Neural cell (in vitro differentiated cells): ENCODE measurements at regions not wholly inside any gene's neighbourhood (a gene's known extent, or its start where the extent isn't known, plus 50 kb on each side); places are given as distances from the start of the nearest gene placed in this dataset.

ENCODE experiments used
- H2AFZ ChIP-seq: fragments of 200-600, 300-800 bp; sonication (generic), shearing (Covaris generic); 2 replicates; pipeline ENCODE4 v1.6.0; 2014; ENCODE audit warnings: low read depth, mild to moderate bottlenecking, antibody characterized with exemption, low read length, moderate library complexity
- H3F3A ChIP-seq: fragments of 200-600 bp; shearing (Covaris generic); 2 replicates; pipeline ENCODE4 v1.6.1; 2016; ENCODE audit warnings: mild to moderate bottlenecking, moderate library complexity, mixed read lengths, antibody characterized with exemption, low read length; ENCODE audit not compliant: insufficient read depth, poor library complexity, severe bottlenecking
- H3K27ac ChIP-seq: fragments of 200-600, 300-800 bp; sonication (generic), shearing (Covaris generic); 2 replicates; pipeline ENCODE4 v1.5.1; 2014; ENCODE audit warnings: mild to moderate bottlenecking, low read length, moderate library complexity
- H3K27me3 ChIP-seq: fragments of 300-800, 200-600 bp; sonication (generic), shearing (Covaris generic); 2 replicates; pipeline ENCODE4 v1.6.0; 2014; ENCODE audit warnings: mild to moderate bottlenecking, low read depth, low read length, moderate library complexity; ENCODE audit not compliant: insufficient read depth
- H3K36me3 ChIP-seq: fragments of 300-800, 200-600 bp; sonication (generic), shearing (Covaris generic); 2 replicates; pipeline ENCODE4 v1.5.1; 2014; ENCODE audit warnings: mild to moderate bottlenecking, antibody characterized with exemption, low read length, moderate library complexity; ENCODE audit not compliant: insufficient read depth
- H3K4me2 ChIP-seq: fragments of 300-800, 200-600 bp; sonication (generic), shearing (Covaris generic); 2 replicates; pipeline ENCODE4 v1.6.0; 2014; ENCODE audit warnings: mild to moderate bottlenecking, low read length
- H3K4me3 ChIP-seq: fragments of 300-800, 200-600 bp; sonication (generic), shearing (Covaris generic); 2 replicates; pipeline ENCODE4 v1.5.1; 2014; ENCODE audit warnings: mild to moderate bottlenecking, low read length, moderate library complexity
- H3K79me2 ChIP-seq: fragments of 200-600 bp; shearing (Covaris generic); replicated peaks from 2 replicates; pipeline ENCODE4 v1.6.0; 2014; ENCODE audit warnings: mild to moderate bottlenecking, low read length, moderate library complexity; ENCODE audit not compliant: insufficient read depth
- H3K9ac ChIP-seq: fragments of 300-800, 200-600 bp; sonication (generic), shearing (Covaris generic); 2 replicates; pipeline ENCODE4 v1.6.1; 2016; ENCODE audit warnings: mild to moderate bottlenecking, low read length, mixed read lengths
- H3K9me2 ChIP-seq: fragments of 200-600 bp; shearing (Covaris generic); 2 replicates; pipeline ENCODE4 v1.6.1; 2016; ENCODE audit warnings: mild to moderate bottlenecking, low read length, mixed read lengths; ENCODE audit not compliant: insufficient read depth
- H3K9me3 ChIP-seq: fragments of 200-600, 300-800 bp; sonication (generic), shearing (Covaris generic); 2 replicates; pipeline ENCODE4 v1.6.1; 2016; ENCODE audit warnings: mild to moderate bottlenecking, mixed run types, low read length, moderate library complexity, mixed read lengths
- H4K20me1 ChIP-seq: fragments of 200-600 bp; shearing (Covaris generic); 2 replicates; pipeline ENCODE4 v1.6.1; 2016; ENCODE audit warnings: mild to moderate bottlenecking, mixed run types; ENCODE audit not compliant: insufficient read depth
- CTCF ChIP-seq: fragments of 450-650 bp; IDR thresholded peaks from 2 replicates; pipeline ENCODE4 v1.5.1; 2014; ENCODE audit warnings: antibody characterized with exemption, mild to moderate bottlenecking, moderate library complexity; ENCODE audit not compliant: poor library complexity, severe bottlenecking
- EP300 ChIP-seq: fragments of 450-650 bp; conservative IDR thresholded peaks from 2 replicates; pipeline ENCODE4 v1.6.1; 2014; ENCODE audit warnings: antibody characterized with exemption, mild to moderate bottlenecking, moderate library complexity; ENCODE audit not compliant: poor library complexity, severe bottlenecking
- EZH2 ChIP-seq: fragments of 200-600, 300-800 bp; shearing (Covaris generic), sonication (generic); IDR thresholded peaks from 2 replicates; pipeline ENCODE4 v1.6.1; 2014; ENCODE audit warnings: antibody characterized with exemption, low read length, borderline replicate concordance, mild to moderate bottlenecking; ENCODE audit not compliant: insufficient read depth, poor library complexity, severe bottlenecking
- MXI1 ChIP-seq: fragments of 450-650 bp; conservative IDR thresholded peaks from 2 replicates; pipeline ENCODE4 v1.6.1; 2014; ENCODE audit warnings: antibody characterized with exemption, mild to moderate bottlenecking; ENCODE audit not compliant: poor library complexity, severe bottlenecking
- POLR2AphosphoS5 ChIP-seq: IDR thresholded peaks from 2 replicates; pipeline ENCODE4 v1.6.1; 2012
- RAD21 ChIP-seq: fragments of 450-650 bp; conservative IDR thresholded peaks from 2 replicates; pipeline ENCODE4 v1.6.1; 2014; ENCODE audit warnings: antibody characterized with exemption, mild to moderate bottlenecking, moderate library complexity
- REST ChIP-seq: IDR thresholded peaks from 2 replicates; pipeline ENCODE4 v1.6.1; 2012; ENCODE audit warnings: borderline replicate concordance
- SMC3 ChIP-seq: fragments of 450-650 bp; conservative IDR thresholded peaks from 2 replicates; pipeline ENCODE4 v1.6.1; 2014; ENCODE audit warnings: antibody characterized with exemption, mild to moderate bottlenecking, moderate library complexity; ENCODE audit not compliant: poor library complexity
- TAF1 ChIP-seq: IDR thresholded peaks from 2 replicates; pipeline ENCODE4 v1.6.1; 2012; ENCODE audit warnings: low read depth

DNA sequence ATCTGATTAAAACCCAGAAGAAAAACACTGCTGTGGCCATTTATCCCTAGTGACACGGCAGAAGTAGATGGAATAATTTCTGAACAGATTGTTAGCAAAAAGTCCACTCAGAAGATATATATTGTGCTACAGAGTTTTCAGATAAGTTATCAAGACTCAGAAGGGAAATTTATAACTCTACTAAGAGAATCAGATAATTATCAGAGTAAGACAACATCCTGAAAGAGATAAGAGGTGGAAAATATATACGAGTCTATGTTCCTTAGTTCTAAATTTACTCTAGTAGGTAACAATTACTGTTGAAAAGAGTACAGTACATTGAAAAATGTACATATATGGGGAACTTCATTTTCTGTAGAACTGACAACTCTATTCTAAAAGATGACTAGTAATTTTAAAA lies 176.7 kb downstream of the GNAI1 start:
- Histone ChIP-seq H3K27me3 (no peaks in the 10 kb centered on the region), H3K4me3 (no peak overlapping the region), H2AFZ (no peak overlapping the region), H3K9me2 (no peaks in the 10 kb centered on the region), H3K36me3 (no peaks in the 10 kb centered on the region), H3F3A (no peaks in the 10 kb centered on the region), H3K9ac (no peak overlapping the region), H3K79me2 (no peaks in the 10 kb centered on the region), H3K9me3 (no peaks in the 10 kb centered on the region), H4K20me1 (no peaks in the 10 kb centered on the region), H3K27ac (no peak overlapping the region), H3K4me2 (no peak overlapping the region)
- TF ChIP-seq EZH2 (no peak), SMC3 (no peak), RAD21 (no peak), POLR2AphosphoS5 (no peak), CTCF (no peak), MXI1 (no peak), EP300 (no peak), TAF1 (no peak)

GRCh38 chr7:80309971-80310549 lies 175.4 kb downstream of the GNAI1 start:
- Histone ChIP-seq H2AFZ (no peak overlapping the region), H3K4me3 (no peak overlapping the region), H3K27me3 (no peaks in the 10 kb centered on the region), H3K36me3 (no peaks in the 10 kb centered on the region), H3K27ac (no peak overlapping the region), H3K9me3 (no peaks in the 10 kb centered on the region), H3K79me2 (no peaks in the 10 kb centered on the region), H3F3A (no peaks in the 10 kb centered on the region), H3K9ac (no peak overlapping the region), H4K20me1 (no peaks in the 10 kb centered on the region), H3K4me2 (no peak overlapping the region), H3K9me2 (no peaks in the 10 kb centered on the region)
- TF ChIP-seq REST (no peak), EZH2 (no peak), EP300 (no peak)
